HCT116 (cell line): ENCODE measurements at regions not wholly inside any gene's neighbourhood (a gene's known extent, or its start where the extent isn't known, plus 50 kb on each side); places are given as distances from the start of the nearest gene placed in this dataset.

Source experiments
- ATAC-seq: fragments of 200-7000 bp; cut with Tn5 transposase; 2 replicates; pipeline ENCODE4 v1.9.1; 2020; ENCODE audit warnings: mild to moderate bottlenecking, moderate library complexity
- BruUV-seq: library from RNA; stranded (reverse); fragments of 400-500 nt; replicated peaks from 2 replicates; lab custom pipeline; 2021; lab: Mats Ljungman, UMichigan
- CTCF ChIA-PET: fragments of 300-600 bp; sonication (Branson Sonifier 250); formaldehyde crosslinking; loops from one replicate; lab custom pipeline; 2021; ENCODE audit warnings: antibody characterized with exemption; lab: Charles Lee
- POLR2A ChIA-PET: fragments of 300-600, 350-600 bp; sonication (Branson Sonifier 250); formaldehyde crosslinking; loops from one replicate; lab custom pipeline; 2021; ENCODE audit warnings: antibody characterized with exemption; lab: Charles Lee
- RAD21 ChIA-PET, 2 experiments: fragments of 300-600 bp; sonication (Branson Sonifier 250); formaldehyde crosslinking; loops; one replicate each; lab custom pipeline; 2023; ENCODE audit warnings: low total read pairs in 2 of 2; ENCODE audit not compliant: uncharacterized antibody in 2 of 2, unreplicated experiment in 2 of 2, low non-redundant PET in 1 of 2; lab: Charles Lee
- DNase-seq: peaks from one replicate; pipeline ENCODE4 v3.0.0-alpha.2; 2010; ENCODE audit warnings: low read depth, low spot score
- H2AFZ ChIP-seq: fragments of 200-600 bp; shearing (Covaris generic), sonication (generic); 2 replicates; pipeline ENCODE4 v1.6.1; 2017; ENCODE audit warnings: low read depth, mixed run types, mixed read lengths, antibody characterized with exemption, low read length; ENCODE audit not compliant: poor library complexity, severe bottlenecking
- H3K27ac ChIP-seq: 2 replicates; pipeline ENCODE4 v1.5.1; 2012; ENCODE audit warnings: low read depth, low read length
- H3K27me3 ChIP-seq: fragments of 200-600 bp; sonication (generic); 2 replicates; pipeline ENCODE4 v1.6.1; 2016; ENCODE audit warnings: mixed run types, low read length, mixed read lengths; ENCODE audit not compliant: insufficient read depth
- H3K36me3 ChIP-seq, 2 experiments: fragments of 200-500 bp in 1 of 2; fragments of 200-600 bp in 1 of 2; sonication (Bioruptor generic) in 1 of 2; sonication (generic) in 1 of 2; 2 replicates each; pipeline versions ENCODE4 v1.5.1 to v1.6.1; 2014 to 2016; ENCODE audit warnings: low read length in 2 of 2, inconsistent platforms in 1 of 2, mixed read lengths in 1 of 2, mixed run types in 1 of 2; ENCODE audit not compliant: insufficient read depth in 2 of 2, control insufficient read depth in 1 of 2
- H3K4me1 ChIP-seq, 2 experiments: fragments of 200-600 bp in 1 of 2; sonication (generic) in 1 of 2; 2 replicates each; pipeline versions ENCODE4 v1.5.1 to v1.6.1; 2012 to 2017; ENCODE audit warnings: low read length in 2 of 2, inconsistent platforms in 1 of 2, mild to moderate bottlenecking in 1 of 2, mixed read lengths in 1 of 2, mixed run types in 1 of 2, moderate library complexity in 1 of 2; ENCODE audit not compliant: insufficient read depth in 2 of 2, control insufficient read depth in 1 of 2
- H3K4me2 ChIP-seq: fragments of 200-600 bp; sonication (generic); 2 replicates; pipeline ENCODE4 v1.6.1; 2017; ENCODE audit warnings: mixed run types, low read length, mixed read lengths
- H3K4me3 ChIP-seq, 2 experiments: fragments of 200-600 bp in 1 of 2; sonication (generic) in 1 of 2; replicated peaks in 1 of 2; 2 replicates each; pipeline ENCODE4 v1.5.1; 2011 to 2016; ENCODE audit warnings: low read length in 2 of 2, control low read depth in 1 of 2, low read depth in 1 of 2, mild to moderate bottlenecking in 1 of 2, mixed read lengths in 1 of 2, mixed run types in 1 of 2
- H3K79me2 ChIP-seq: fragments of 200-600 bp; sonication (generic); 2 replicates; pipeline ENCODE4 v1.6.1; 2017; ENCODE audit warnings: mild to moderate bottlenecking, mixed run types, low read length, moderate library complexity, mixed read lengths; ENCODE audit not compliant: insufficient read depth
- H3K9ac ChIP-seq: fragments of 200-600 bp; sonication (generic); 2 replicates; pipeline ENCODE4 v1.6.1; 2016; ENCODE audit warnings: low read length, mixed read lengths
- H3K9me2 ChIP-seq: fragments of 200-600 bp; sonication (generic), shearing (Covaris generic); 2 replicates; pipeline ENCODE4 v1.6.1; 2017; ENCODE audit warnings: mixed run types, mild to moderate bottlenecking, moderate library complexity; ENCODE audit not compliant: insufficient read depth
- H3K9me3 ChIP-seq, 2 experiments: fragments of 200-500 bp in 1 of 2; fragments of 200-600 bp in 1 of 2; sonication (Bioruptor generic) in 1 of 2; sonication (generic) in 1 of 2; 2 replicates each; pipeline ENCODE4 v1.6.1; 2014 to 2017; ENCODE audit warnings: low read length in 2 of 2, mixed read lengths in 2 of 2, inconsistent platforms in 1 of 2, low read depth in 1 of 2, mild to moderate bottlenecking in 1 of 2, mixed run types in 1 of 2, moderate library complexity in 1 of 2; ENCODE audit not compliant: control insufficient read depth in 1 of 2, insufficient read depth in 1 of 2
- H4K20me1 ChIP-seq: fragments of 200-600 bp; sonication (generic), shearing (Covaris generic); 2 replicates; pipeline ENCODE4 v1.6.1; 2017; ENCODE audit warnings: mixed run types, mild to moderate bottlenecking, moderate library complexity; ENCODE audit not compliant: insufficient read depth
- CBX3 ChIP-seq: IDR thresholded peaks from 2 replicates; pipeline ENCODE4 v1.6.1; 2012; ENCODE audit warnings: low read depth
- CEBPB ChIP-seq: IDR thresholded peaks from 2 replicates; pipeline ENCODE4 v1.6.1; 2012; ENCODE audit warnings: low read depth
- ELF1 ChIP-seq: IDR thresholded peaks from 2 replicates; pipeline ENCODE4 v1.6.1; 2012; ENCODE audit warnings: low read depth, borderline replicate concordance
- EZH2 ChIP-seq: fragments of 200-600 bp; sonication (generic); IDR thresholded peaks from 2 replicates; pipeline ENCODE4 v1.6.1; 2017; ENCODE audit warnings: antibody characterized with exemption, mixed run types
- EZH2phosphoT487 ChIP-seq: fragments of 200-600 bp; IDR thresholded peaks from 2 replicates; pipeline ENCODE4 v1.6.1; 2018; ENCODE audit warnings: antibody characterized with exemption, borderline replicate concordance
- FOSL1 ChIP-seq: IDR thresholded peaks from 2 replicates; pipeline ENCODE4 v1.6.1; 2012; ENCODE audit warnings: low read depth
- POLR2A ChIP-seq: IDR thresholded peaks from 2 replicates; pipeline ENCODE4 v1.7.0; 2011; ENCODE audit warnings: borderline replicate concordance; ENCODE audit not compliant: insufficient read depth, insufficient read length; ENCODE audit errors: extremely low read depth
- POLR2AphosphoS5 ChIP-seq: IDR thresholded peaks from 2 replicates; pipeline ENCODE4 v1.6.1; 2011; ENCODE audit warnings: mild to moderate bottlenecking, low read depth, low read length, moderate library complexity
- SRF ChIP-seq: IDR thresholded peaks from 2 replicates; pipeline ENCODE4 v1.6.1; 2012; ENCODE audit warnings: low read depth
- TCF7L2 ChIP-seq: IDR thresholded peaks from 2 replicates; pipeline ENCODE4 v1.7.0; 2011; ENCODE audit warnings: borderline replicate concordance, inconsistent platforms; ENCODE audit not compliant: insufficient read depth, insufficient read length; ENCODE audit errors: extremely low read depth
- ZNF274 ChIP-seq: fragments of 200-500 bp; sonication (Bioruptor generic); IDR thresholded peaks from 2 replicates; pipeline ENCODE4 v1.6.1; 2014; ENCODE audit warnings: mild to moderate bottlenecking, low read depth, low read length, inconsistent platforms
- intact Hi-C: fragments of 100-400 bp; cut with micrococcal nuclease; formaldehyde crosslinking; loops from 2 replicates; pipeline ENCODE4 v1.10.0; 2022
- TF ChIP-seq, protein P1 (sequence below), 3 experiments: fragments of 200-600 bp in 1 of 3; sonication (generic) in 1 of 3; IDR thresholded peaks in 2 of 3; conservative IDR thresholded peaks in 1 of 3; 2 replicates each; pipeline ENCODE4 v1.5.1; 2012 to 2017; ENCODE audit warnings: low read depth in 2 of 3, low read length in 2 of 3, antibody characterized with exemption in 1 of 3, borderline replicate concordance in 1 of 3, control low read depth in 1 of 3, mild to moderate bottlenecking in 1 of 3, mixed read lengths in 1 of 3, mixed run types in 1 of 3, moderate library complexity in 1 of 3; ENCODE audit not compliant: insufficient read depth in 1 of 3

DNA sequence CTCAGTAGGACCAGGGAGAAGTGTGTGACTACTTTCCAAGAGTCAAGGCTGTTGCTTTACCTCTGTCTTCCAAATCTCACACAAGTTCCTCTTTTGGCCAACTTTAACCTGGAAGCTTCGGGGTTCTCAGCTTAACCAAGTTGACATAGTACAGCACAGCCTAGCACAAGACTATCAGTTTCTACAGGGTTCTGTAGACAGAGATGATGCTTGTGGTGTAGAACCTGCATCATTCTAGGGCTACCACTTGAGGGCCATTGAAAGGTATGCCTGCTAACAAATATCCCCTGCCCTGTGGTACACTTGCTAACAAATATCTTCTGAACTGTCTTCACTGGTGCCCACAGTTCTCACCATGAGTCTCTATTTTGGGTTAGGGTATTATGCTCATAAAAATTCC is 62.0 kb upstream of the MAP3K7 start:
- no peaks in the 10 kb centered on the region for H3K4me1 ChIP-seq
- H3K36me3 ChIP-seq = no peaks in the 10 kb centered on the region
- H3K27ac ChIP-seq = no peak overlapping the region
- intact Hi-C loops = no loop called here
- H4K20me1 ChIP-seq = no peaks in the 10 kb centered on the region
- RAD21 ChIA-PET = no interaction called here
- H3K79me2 ChIP-seq = no peaks in the 10 kb centered on the region
- no peak overlapping the region for H3K4me2 ChIP-seq
- POLR2A ChIA-PET = no interaction called here
- no peak overlapping the region for H2AFZ ChIP-seq
- ATAC-seq (no peak), DNase-seq (no peak)
- H3K27me3 ChIP-seq = peaks cover 33% of the 10 kb centered on the region
- H3K4me3 ChIP-seq = no peak overlapping the region
- no peaks in the 10 kb centered on the region for H3K9me2 ChIP-seq
- CTCF ChIA-PET = no interaction called here
- TF ChIP-seq POLR2A (no peak), CBX3 (no peak), TCF7L2 (no peak), POLR2AphosphoS5 (no peak), CEBPB (no peak), ZNF274 (no peak), SRF (no peak)
- TF ChIP-seq, protein P1, sequence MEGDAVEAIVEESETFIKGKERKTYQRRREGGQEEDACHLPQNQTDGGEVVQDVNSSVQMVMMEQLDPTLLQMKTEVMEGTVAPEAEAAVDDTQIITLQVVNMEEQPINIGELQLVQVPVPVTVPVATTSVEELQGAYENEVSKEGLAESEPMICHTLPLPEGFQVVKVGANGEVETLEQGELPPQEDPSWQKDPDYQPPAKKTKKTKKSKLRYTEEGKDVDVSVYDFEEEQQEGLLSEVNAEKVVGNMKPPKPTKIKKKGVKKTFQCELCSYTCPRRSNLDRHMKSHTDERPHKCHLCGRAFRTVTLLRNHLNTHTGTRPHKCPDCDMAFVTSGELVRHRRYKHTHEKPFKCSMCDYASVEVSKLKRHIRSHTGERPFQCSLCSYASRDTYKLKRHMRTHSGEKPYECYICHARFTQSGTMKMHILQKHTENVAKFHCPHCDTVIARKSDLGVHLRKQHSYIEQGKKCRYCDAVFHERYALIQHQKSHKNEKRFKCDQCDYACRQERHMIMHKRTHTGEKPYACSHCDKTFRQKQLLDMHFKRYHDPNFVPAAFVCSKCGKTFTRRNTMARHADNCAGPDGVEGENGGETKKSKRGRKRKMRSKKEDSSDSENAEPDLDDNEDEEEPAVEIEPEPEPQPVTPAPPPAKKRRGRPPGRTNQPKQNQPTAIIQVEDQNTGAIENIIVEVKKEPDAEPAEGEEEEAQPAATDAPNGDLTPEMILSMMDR (IDR thresholded peaks at IDR 0.05 in 2 of 3, conservative IDR thresholded peaks at IDR 0.05 in 1 of 3; ENCODE audit: borderline replicate concordance in 1 of 3, insufficient read depth in 1 of 3, low read depth in 2 of 3, low read length in 2 of 3) = no peak
- no peak overlapping the region for H3K9ac ChIP-seq
- no peaks in the 10 kb centered on the region for H3K9me3 ChIP-seq
- no TSS peak for BruUV-seq

DNA sequence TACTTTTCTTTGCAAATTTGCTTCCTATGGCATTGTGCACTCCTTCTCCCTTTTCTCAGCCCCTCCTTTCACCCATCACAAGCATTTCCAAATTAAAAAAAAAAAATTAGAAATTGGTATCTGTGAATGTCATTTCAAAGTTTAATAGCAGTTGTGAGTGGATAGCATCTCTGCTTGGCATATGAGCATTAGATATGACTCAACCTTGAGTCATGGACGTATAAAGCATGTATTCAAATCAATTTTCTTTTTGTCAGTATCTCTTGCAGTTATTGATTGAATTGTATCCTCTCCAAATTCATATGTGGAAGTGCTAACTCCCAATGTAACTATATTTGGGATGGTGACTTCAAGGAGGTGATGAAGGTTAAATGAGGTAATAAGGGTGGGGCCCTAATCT is 60.1 kb upstream of the MAP3K7 start:
- no peak for DNase-seq
- Histone ChIP-seq H3K4me1 (no peaks in the 10 kb centered on the region), H3K4me3 (no peak overlapping the region), H4K20me1 (no peaks in the 10 kb centered on the region), H3K9me2 (no peaks in the 10 kb centered on the region), H3K36me3 (no peaks in the 10 kb centered on the region), H3K27ac (no peak overlapping the region), H2AFZ (no peak overlapping the region), H3K27me3 (peaks cover 41% of the 10 kb centered on the region), H3K9ac (no peak overlapping the region), H3K9me3 (no peaks in the 10 kb centered on the region), H3K79me2 (no peaks in the 10 kb centered on the region), H3K4me2 (no peak overlapping the region)
- ATAC-seq = no peak
- no TSS peak for BruUV-seq
- ChIA-PET RAD21 (no interaction called here), POLR2A (no interaction called here), CTCF (no interaction called here)
- intact Hi-C loops = no loop called here
- no peak for TF ChIP-seq EZH2
- TF ChIP-seq FOSL1 = peak; percentile 26; the same call in 1 of the 2 replicates
- no peak for TF ChIP-seq EZH2phosphoT487
- TF ChIP-seq ELF1 = no peak
